Omental fat pad (tissue), 3 donors: ENCODE measurements at regions not wholly inside any gene's neighbourhood (a gene's known extent, or its start where the extent isn't known, plus 50 kb on each side); places are given as distances from the start of the nearest gene placed in this dataset.

Experiments used
- ATAC-seq: fragments of 150-250 bp; one replicate; pipeline ENCODE4 v1.9.1; 2016; ENCODE audit warnings: mild to moderate bottlenecking, moderate library complexity; ENCODE audit not compliant: low FRiP score
- DNase-seq: peaks from one replicate; pipeline ENCODE4 v3.0.0-alpha.2; 2019; ENCODE audit warnings: low spot score
- TF ChIP-seq, protein P1 (sequence below), 3 donors: fragments of 450-650 bp; IDR thresholded peaks; one replicate each; pipeline ENCODE4 v1.5.1; 2016 to 2017; ENCODE audit warnings: antibody characterized with exemption in 3 of 3, mild to moderate bottlenecking in 3 of 3, moderate library complexity in 2 of 3

GRCh38 chr10:125515571-125515970 is 167.4 kb downstream of the TEX36 start:
- TF ChIP-seq, protein P1, sequence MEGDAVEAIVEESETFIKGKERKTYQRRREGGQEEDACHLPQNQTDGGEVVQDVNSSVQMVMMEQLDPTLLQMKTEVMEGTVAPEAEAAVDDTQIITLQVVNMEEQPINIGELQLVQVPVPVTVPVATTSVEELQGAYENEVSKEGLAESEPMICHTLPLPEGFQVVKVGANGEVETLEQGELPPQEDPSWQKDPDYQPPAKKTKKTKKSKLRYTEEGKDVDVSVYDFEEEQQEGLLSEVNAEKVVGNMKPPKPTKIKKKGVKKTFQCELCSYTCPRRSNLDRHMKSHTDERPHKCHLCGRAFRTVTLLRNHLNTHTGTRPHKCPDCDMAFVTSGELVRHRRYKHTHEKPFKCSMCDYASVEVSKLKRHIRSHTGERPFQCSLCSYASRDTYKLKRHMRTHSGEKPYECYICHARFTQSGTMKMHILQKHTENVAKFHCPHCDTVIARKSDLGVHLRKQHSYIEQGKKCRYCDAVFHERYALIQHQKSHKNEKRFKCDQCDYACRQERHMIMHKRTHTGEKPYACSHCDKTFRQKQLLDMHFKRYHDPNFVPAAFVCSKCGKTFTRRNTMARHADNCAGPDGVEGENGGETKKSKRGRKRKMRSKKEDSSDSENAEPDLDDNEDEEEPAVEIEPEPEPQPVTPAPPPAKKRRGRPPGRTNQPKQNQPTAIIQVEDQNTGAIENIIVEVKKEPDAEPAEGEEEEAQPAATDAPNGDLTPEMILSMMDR (IDR thresholded peaks at IDR 0.05), result no peak
- DNase-seq (no peak), ATAC-seq (no peak)

GRCh38 chr10:125514206-125515162 is 168.5 kb downstream of the TEX36 start:
- TF ChIP-seq, protein P1 (IDR thresholded peaks at IDR 0.05), result no peak
- DNase-seq (no peak), ATAC-seq (no peak)

- TF ChIP-seq, protein P1 (IDR thresholded peaks at IDR 0.05), result no peak
- DNase-seq (no peak), ATAC-seq (no peak)
Observed at GRCh38 chr10:125513429-125514182, 169.4 kb downstream of the TEX36 start.

- ATAC-seq (no peak), DNase-seq (no peak)
- TF ChIP-seq, protein P1 (IDR thresholded peaks at IDR 0.05), result no peak
Observed at GRCh38 chr10:125510998-125511397, 172.0 kb downstream of the TEX36 start.

GRCh38 chr10:125505648-125506047 is 177.3 kb downstream of the TEX36 start:
- ATAC-seq (no peak), DNase-seq (no peak)
- TF ChIP-seq, protein P1 (IDR thresholded peaks at IDR 0.05), result no peak

GRCh38 chr10:125502276-125502675 is 180.7 kb downstream of the TEX36 start:
- no peak for ATAC-seq
- DNase-seq, result no peak
- TF ChIP-seq, protein P1 (IDR thresholded peaks at IDR 0.05), result no peak
